ENCODE measurements at regions not wholly inside any gene's neighbourhood (a gene's known extent, or its start where the extent isn't known, plus 50 kb on each side); places are given as distances from the start of the nearest gene placed in this dataset.

- no peak for TF ChIP-seq CTCF (conservative IDR thresholded peaks at IDR 0.05)
Observed at GRCh38 chr9:117561761-117562160, 142.4 kb upstream of the TLR4 start.

More at GRCh38 chr9:117561761-117562160, 142.4 kb upstream of the TLR4 start:
- Histone ChIP-seq H2BK15ac (ENCODE audit: low read depth, low read length) (no peak overlapping the region), H3K18ac (ENCODE audit: insufficient read length, low read depth, low read length) (no peak overlapping the region), H2BK5ac (ENCODE audit: insufficient read length, low read length) (no peak overlapping the region), H3K9me3 (ENCODE audit: control insufficient read depth, low read depth, low read length) (no peaks in the 10 kb centered on the region), H2BK120ac (ENCODE audit: low read depth, low read length, poor library complexity, severe bottlenecking) (no peak overlapping the region), H3K4me2 (ENCODE audit: insufficient read depth, insufficient read length, low read length) (no peak overlapping the region), H3K79me2 (ENCODE audit: insufficient read depth, low read length) (no peaks in the 10 kb centered on the region), H2AK5ac (ENCODE audit: insufficient read length, low read length) (no peak overlapping the region), H4K20me1 (ENCODE audit: control insufficient read depth, insufficient read depth, insufficient read length) (no peaks in the 10 kb centered on the region), H3K27ac (ENCODE audit: insufficient read length, low read depth, low read length) (no peak overlapping the region), H3K23me2 (ENCODE audit: insufficient read length, low read depth, low read length, poor library complexity, severe bottlenecking) (no peaks in the 10 kb centered on the region), H4K8ac (replicated peaks; ENCODE audit: insufficient read length, low read depth, low read length) (no peak overlapping the region), H3K79me1 (ENCODE audit: insufficient read depth, low read depth, low read length, poor library complexity, severe bottlenecking) (no peaks in the 10 kb centered on the region), H3K27me3 (ENCODE audit: insufficient read depth, low read length) (no peaks in the 10 kb centered on the region), H3T11ph (ENCODE audit: low read length) (no peak overlapping the region), H3K9ac (ENCODE audit: extremely low read depth, insufficient read length, low read length) (no peak overlapping the region), H3K4ac (ENCODE audit: low read depth, low read length) (no peak overlapping the region), H3K56ac (ENCODE audit: insufficient read length, low read depth, low read length) (no peak overlapping the region), H3K23ac (ENCODE audit: insufficient read length, low read depth, low read length) (no peak overlapping the region), H2BK12ac (ENCODE audit: insufficient read length, low read depth, low read length) (no peak overlapping the region), H4K5ac (ENCODE audit: insufficient read length, low read depth, low read length) (no peak overlapping the region), H2AFZ (ENCODE audit: low read length) (no peak overlapping the region), H3K4me1 (ENCODE audit: insufficient read depth, low read length) (no peaks in the 10 kb centered on the region; the same call in 1 of the 2 replicates), H3K14ac (ENCODE audit: insufficient read depth, low read length) (no peak overlapping the region), H2BK20ac (ENCODE audit: low read depth, low read length, poor library complexity, severe bottlenecking) (no peak overlapping the region), H4K91ac (ENCODE audit: insufficient read length, low read depth, low read length) (no peak overlapping the region)
- DNase-seq: no peak
- peaks cover 2% of the 10 kb centered on the region; the same call in 1 of the 2 replicates for H3K27me3 Mint-ChIP-seq (ENCODE audit: low read depth)
- no peak overlapping the region for H3K27ac Mint-ChIP-seq
- H3K4me1 Mint-ChIP-seq: peaks cover 0 to 6% of the 10 kb centered on the region in 2 experiments; a peak in 1 of 4 replicates
- H3K4me3 Mint-ChIP-seq: no peak overlapping the region
- H3K9me3 Mint-ChIP-seq: 0 out of 5 replicates have a peak, but pooled peaks cover 0 to 2% of the 10 kb centered on the region in 2 experiments
- WGBS (ENCODE audit: extremely low coverage, insufficient read length, low lambda C conversion rate): no CpG with 5 or more reads among the region's 2 CpGs
- 0 out of 7 replicates have a peak, but pooled peaks cover 0 to 4% (median 0%) of the 10 kb centered on the region in 3 experiments for H3K36me3 Mint-ChIP-seq (ENCODE audit: insufficient read depth in 1 of 3, low read depth in 3 of 3)
